Osteocyte (in vitro differentiated cells): ENCODE measurements at regions not wholly inside any gene's neighbourhood (a gene's known extent, or its start where the extent isn't known, plus 50 kb on each side); places are given as distances from the start of the nearest gene placed in this dataset.

Experiments
- DNase-seq: peaks from one replicate; pipeline ENCODE4 v3.0.0; 2021; ENCODE audit warnings: mixed read lengths; ENCODE audit not compliant: unreplicated experiment; ENCODE audit errors: extremely low spot score
- H3K27ac Mint-ChIP-seq: one replicate; pipeline ENCODE4 v1.8.0; 2021; ENCODE audit warnings: mild to moderate bottlenecking, mixed read lengths; ENCODE audit not compliant: unreplicated experiment
- H3K27me3 Mint-ChIP-seq: one replicate; pipeline ENCODE4 v1.8.0; 2021; ENCODE audit warnings: mixed read lengths; ENCODE audit not compliant: unreplicated experiment
- H3K36me3 Mint-ChIP-seq: one replicate; pipeline ENCODE4 v1.8.0; 2021; ENCODE audit warnings: mixed read lengths; ENCODE audit not compliant: unreplicated experiment
- H3K4me1 Mint-ChIP-seq: one replicate; pipeline ENCODE4 v1.8.0; 2021; ENCODE audit warnings: mixed read lengths; ENCODE audit not compliant: unreplicated experiment
- H3K4me3 Mint-ChIP-seq: one replicate; pipeline ENCODE4 v1.8.0; 2021; ENCODE audit warnings: mild to moderate bottlenecking, moderate library complexity, mixed read lengths; ENCODE audit not compliant: unreplicated experiment
- H3K9me3 Mint-ChIP-seq: one replicate; pipeline ENCODE4 v1.8.0; 2021; ENCODE audit warnings: mixed read lengths; ENCODE audit not compliant: unreplicated experiment
- CTCF ChIP-seq: fragments of 200-600 bp; sonication (generic); IDR thresholded peaks from 2 replicates; pipeline ENCODE4 v1.5.0; 2021; ENCODE audit warnings: antibody characterized with exemption, mild to moderate bottlenecking, moderate library complexity

- DNase-seq, result no peak
- Mint-ChIP-seq H3K27ac (no peak overlapping the region), H3K4me1 (no peaks in the 10 kb centered on the region), H3K4me3 (no peak overlapping the region), H3K9me3 (no peaks in the 10 kb centered on the region), H3K27me3 (no peaks in the 10 kb centered on the region), H3K36me3 (no peaks in the 10 kb centered on the region)
- TF ChIP-seq CTCF, result no peak
Observed at GRCh38 chr13:74839656-74840055, 642.3 kb downstream of the TBC1D4 start.

GRCh38 chr13:74838096-74838495 lies 643.9 kb downstream of the TBC1D4 start:
- no peaks in the 10 kb centered on the region for H3K9me3 Mint-ChIP-seq
- H3K27me3 Mint-ChIP-seq, result no peaks in the 10 kb centered on the region
- no peak for DNase-seq
- TF ChIP-seq CTCF, result no peak
- H3K27ac Mint-ChIP-seq, result no peak overlapping the region
- no peak overlapping the region for H3K4me3 Mint-ChIP-seq
- no peaks in the 10 kb centered on the region for H3K4me1 Mint-ChIP-seq
- no peaks in the 10 kb centered on the region for H3K36me3 Mint-ChIP-seq

- no peaks in the 10 kb centered on the region for H3K27me3 Mint-ChIP-seq
- no peak overlapping the region for H3K27ac Mint-ChIP-seq
- H3K9me3 Mint-ChIP-seq, result no peaks in the 10 kb centered on the region
- TF ChIP-seq CTCF, result no peak
- DNase-seq, result no peak
- no peaks in the 10 kb centered on the region for H3K4me1 Mint-ChIP-seq
- H3K36me3 Mint-ChIP-seq, result no peaks in the 10 kb centered on the region
- no peak overlapping the region for H3K4me3 Mint-ChIP-seq
Observed at GRCh38 chr13:74836628-74837027, 645.3 kb downstream of the TBC1D4 start.

- Mint-ChIP-seq H3K4me1 (no peaks in the 10 kb centered on the region), H3K27ac (no peak overlapping the region), H3K27me3 (no peaks in the 10 kb centered on the region), H3K36me3 (no peaks in the 10 kb centered on the region), H3K4me3 (no peak overlapping the region), H3K9me3 (peaks cover 3% of the 10 kb centered on the region)
- DNase-seq, result no peak
- no peak for TF ChIP-seq CTCF
Observed at GRCh38 chr13:74835579-74835978, 646.4 kb downstream of the TBC1D4 start.

- no peak overlapping the region for H3K4me3 Mint-ChIP-seq
- H3K4me1 Mint-ChIP-seq, result peaks cover 13% of the 10 kb centered on the region
- no peaks in the 10 kb centered on the region for H3K36me3 Mint-ChIP-seq
Observed at GRCh38 chr13:74825938-74826246, 656.1 kb downstream of the TBC1D4 start.

More at GRCh38 chr13:74825938-74826246, 656.1 kb downstream of the TBC1D4 start:
- no peaks in the 10 kb centered on the region for H3K27me3 Mint-ChIP-seq
- DNase-seq, result no peak
- no peak for TF ChIP-seq CTCF
- H3K9me3 Mint-ChIP-seq, result peaks cover 3% of the 10 kb centered on the region
- H3K27ac Mint-ChIP-seq, result peak overlapping the region; percentile 55
